ENCODE measurements at regions not wholly inside any gene's neighbourhood (a gene's known extent, or its start where the extent isn't known, plus 50 kb on each side); places are given as distances from the start of the nearest gene placed in this dataset.

GRCh38 chr17:53516636-53517035 lies 306.1 kb upstream of the KIF2B start:
- no peak for FAIRE-seq
- 9 to 19% (median 9%) methylated on average over 3 of the region's 3 CpGs for WGBS, 3 donors
- Histone ChIP-seq H3K4me3 (ENCODE audit: low read depth in 1 of 3, low read length in 3 of 3) (no peak overlapping the region), H3K36me3 (ENCODE audit: control insufficient read depth in 3 of 3, insufficient read depth in 2 of 3, low read depth in 1 of 3, low read length in 3 of 3) (no peaks in the 10 kb centered on the region), H3K9me3 (ENCODE audit: control insufficient read depth in 2 of 2, insufficient read depth in 1 of 2, low read depth in 1 of 2, low read length in 1 of 2) (no peaks in the 10 kb centered on the region), H3K27ac (ENCODE audit: low read depth in 1 of 3, low read length in 2 of 3) (no peak overlapping the region), H3K27me3 (ENCODE audit: control insufficient read depth in 3 of 3, insufficient read depth in 3 of 3, low read length in 3 of 3) (no peaks in the 10 kb centered on the region), H3K4me1 (ENCODE audit: control insufficient read depth in 3 of 3, insufficient read depth in 2 of 3, low read depth in 1 of 3, low read length in 2 of 3) (no peaks in the 10 kb centered on the region)
- peak in 1 of 2 donors; percentile 1 for DNase-seq

- H3K4me1 ChIP-seq (ENCODE audit: control insufficient read depth in 3 of 3, insufficient read depth in 2 of 3, low read depth in 1 of 3, low read length in 2 of 3): no peaks in the 10 kb centered on the region
- no peak overlapping the region for H3K27ac ChIP-seq (ENCODE audit: low read depth in 1 of 3, low read length in 2 of 3)
- FAIRE-seq (no peak), DNase-seq (peak in 1 of 2 donors; percentile 2)
- no peak overlapping the region for H3K4me3 ChIP-seq (ENCODE audit: low read depth in 1 of 3, low read length in 3 of 3)
- WGBS, 3 donors: 58 to 88% (median 79%) methylated on average over 2 of the region's 2 CpGs
- no peaks in the 10 kb centered on the region for H3K27me3 ChIP-seq (ENCODE audit: control insufficient read depth in 3 of 3, insufficient read depth in 3 of 3, low read length in 3 of 3)
- H3K9me3 ChIP-seq (ENCODE audit: control insufficient read depth in 2 of 2, insufficient read depth in 1 of 2, low read depth in 1 of 2, low read length in 1 of 2): no peaks in the 10 kb centered on the region
- no peaks in the 10 kb centered on the region for H3K36me3 ChIP-seq (ENCODE audit: control insufficient read depth in 3 of 3, insufficient read depth in 2 of 3, low read depth in 1 of 3, low read length in 3 of 3)
Measured at GRCh38 chr17:53499277-53499676, 323.4 kb upstream of the KIF2B start.

- Histone ChIP-seq H3K4me3 (ENCODE audit: low read depth in 1 of 3, low read length in 3 of 3) (no peak overlapping the region), H3K36me3 (ENCODE audit: control insufficient read depth in 3 of 3, insufficient read depth in 2 of 3, low read depth in 1 of 3, low read length in 3 of 3) (no peaks in the 10 kb centered on the region), H3K27me3 (ENCODE audit: control insufficient read depth in 3 of 3, insufficient read depth in 3 of 3, low read length in 3 of 3) (no peaks in the 10 kb centered on the region), H3K4me1 (ENCODE audit: control insufficient read depth in 3 of 3, insufficient read depth in 2 of 3, low read depth in 1 of 3, low read length in 2 of 3) (no peaks in the 10 kb centered on the region), H3K9me3 (ENCODE audit: control insufficient read depth in 2 of 2, insufficient read depth in 1 of 2, low read depth in 1 of 2, low read length in 1 of 2) (no peaks in the 10 kb centered on the region), H3K27ac (ENCODE audit: low read depth in 1 of 3, low read length in 2 of 3) (no peak overlapping the region)
- FAIRE-seq (no peak), DNase-seq (no peak)
- WGBS, 3 donors: 82 to 93% (median 91%) methylated on average over 1 of the region's 1 CpG
Measured at GRCh38 chr17:53496356-53496755, 326.4 kb upstream of the KIF2B start.

DNA sequence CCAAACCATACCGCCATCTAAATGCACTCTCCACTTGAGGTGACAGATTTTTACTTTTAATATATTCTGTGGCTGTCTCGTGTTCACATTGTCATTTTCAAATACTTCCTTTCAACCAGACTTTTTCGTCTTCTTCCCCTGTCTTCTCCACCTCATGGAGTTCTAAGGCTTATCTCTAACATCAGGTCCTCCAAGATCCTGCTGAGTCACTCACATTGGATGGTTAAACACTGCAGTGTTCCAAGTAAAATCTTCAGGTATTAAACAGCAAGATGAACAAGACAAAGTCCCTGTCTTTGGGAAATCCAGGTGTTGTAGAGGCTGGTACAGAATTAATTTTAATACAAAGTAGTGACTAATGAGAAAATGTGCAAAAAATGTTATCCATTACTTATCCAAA lies 330.2 kb upstream of the KIF2B start:
- WGBS, 3 donors: 72 to 80% (median 73%) methylated on average over 3 of the region's 3 CpGs
- no peaks in the 10 kb centered on the region for H3K4me1 ChIP-seq (ENCODE audit: control insufficient read depth in 3 of 3, insufficient read depth in 2 of 3, low read depth in 1 of 3, low read length in 2 of 3)
- no peak for FAIRE-seq

DNA sequence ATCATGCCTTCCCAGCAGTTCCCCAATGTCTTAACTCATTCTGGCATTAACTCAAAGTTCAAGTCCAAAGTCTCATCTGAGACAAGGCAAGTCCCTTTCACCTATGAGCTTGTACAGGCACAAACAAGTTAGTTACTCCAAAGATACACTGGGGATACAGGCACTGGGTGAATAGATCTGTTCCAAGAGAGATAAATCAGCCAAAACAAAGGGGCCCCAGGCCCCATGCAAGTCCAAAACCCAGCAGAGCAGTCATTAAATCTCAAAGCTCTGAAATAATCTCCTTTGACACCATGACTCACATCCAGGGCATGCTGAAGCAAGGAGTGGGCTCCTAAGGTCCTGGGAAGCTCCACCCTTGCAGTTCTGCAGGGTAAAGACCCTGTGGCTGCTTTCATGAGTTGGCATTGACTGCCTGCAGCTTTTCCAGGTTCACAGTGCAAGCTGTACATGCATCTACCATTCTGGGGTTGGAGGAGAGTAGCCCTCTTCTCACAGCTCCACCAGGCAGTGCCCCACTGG lies 332.2 kb upstream of the KIF2B start:
- Histone ChIP-seq H3K27ac (ENCODE audit: low read depth in 1 of 3, low read length in 2 of 3) (no peak overlapping the region), H3K4me1 (ENCODE audit: control insufficient read depth in 3 of 3, insufficient read depth in 2 of 3, low read depth in 1 of 3, low read length in 2 of 3) (no peaks in the 10 kb centered on the region), H3K36me3 (ENCODE audit: control insufficient read depth in 3 of 3, insufficient read depth in 2 of 3, low read depth in 1 of 3, low read length in 3 of 3) (no peaks in the 10 kb centered on the region), H3K27me3 (ENCODE audit: control insufficient read depth in 3 of 3, insufficient read depth in 3 of 3, low read length in 3 of 3) (no peaks in the 10 kb centered on the region), H3K9me3 (ENCODE audit: control insufficient read depth in 2 of 2, insufficient read depth in 1 of 2, low read depth in 1 of 2, low read length in 1 of 2) (no peaks in the 10 kb centered on the region), H3K4me3 (ENCODE audit: low read depth in 1 of 3, low read length in 3 of 3) (no peak overlapping the region)
- DNase-seq (peak in 1 of 2 donors; percentile 4), FAIRE-seq (no peak)

More for the DNA sequence above, 330.2 kb upstream of the KIF2B start:
- Histone ChIP-seq H3K36me3 (ENCODE audit: control insufficient read depth in 3 of 3, insufficient read depth in 2 of 3, low read depth in 1 of 3, low read length in 3 of 3) (no peaks in the 10 kb centered on the region), H3K9me3 (ENCODE audit: control insufficient read depth in 2 of 2, insufficient read depth in 1 of 2, low read depth in 1 of 2, low read length in 1 of 2) (no peaks in the 10 kb centered on the region), H3K27ac (ENCODE audit: low read depth in 1 of 3, low read length in 2 of 3) (no peak overlapping the region), H3K27me3 (ENCODE audit: control insufficient read depth in 3 of 3, insufficient read depth in 3 of 3, low read length in 3 of 3) (no peaks in the 10 kb centered on the region), H3K4me3 (ENCODE audit: low read depth in 1 of 3, low read length in 3 of 3) (no peak overlapping the region)
- DNase-seq: no peak

GRCh38 chr17:53483704-53484103 lies 339.0 kb upstream of the KIF2B start:
- H3K36me3 ChIP-seq (ENCODE audit: control insufficient read depth in 3 of 3, insufficient read depth in 2 of 3, low read depth in 1 of 3, low read length in 3 of 3): no peaks in the 10 kb centered on the region
- no peak overlapping the region for H3K27ac ChIP-seq (ENCODE audit: low read depth in 1 of 3, low read length in 2 of 3)
- whole genome bisulfite sequencing, 3 donors: 9 to 22% (median 21%) methylated on average over 1 of the region's 1 CpG
- H3K4me1 ChIP-seq (ENCODE audit: control insufficient read depth in 3 of 3, insufficient read depth in 2 of 3, low read depth in 1 of 3, low read length in 2 of 3): no peaks in the 10 kb centered on the region
- no peak overlapping the region for H3K4me3 ChIP-seq (ENCODE audit: low read depth in 1 of 3, low read length in 3 of 3)
- DNase-seq (no peak), FAIRE-seq (no peak)
- H3K9me3 ChIP-seq (ENCODE audit: control insufficient read depth in 2 of 2, insufficient read depth in 1 of 2, low read depth in 1 of 2, low read length in 1 of 2): peaks cover 0 to 2% of the 10 kb centered on the region in 2 donors
- no peaks in the 10 kb centered on the region for H3K27me3 ChIP-seq (ENCODE audit: control insufficient read depth in 3 of 3, insufficient read depth in 3 of 3, low read length in 3 of 3)

GRCh38 chr17:53475002-53475401 lies 347.7 kb upstream of the KIF2B start:
- 75 to 91% (median 88%) methylated on average over 3 of the region's 3 CpGs for WGBS, 3 donors
- no peaks in the 10 kb centered on the region for H3K36me3 ChIP-seq (ENCODE audit: control insufficient read depth in 3 of 3, insufficient read depth in 2 of 3, low read depth in 1 of 3, low read length in 3 of 3)
- H3K27me3 ChIP-seq (ENCODE audit: control insufficient read depth in 3 of 3, insufficient read depth in 3 of 3, low read length in 3 of 3): no peaks in the 10 kb centered on the region
- no peak overlapping the region for H3K27ac ChIP-seq (ENCODE audit: low read depth in 1 of 3, low read length in 2 of 3)
- H3K4me3 ChIP-seq (ENCODE audit: low read depth in 1 of 3, low read length in 3 of 3): no peak overlapping the region
- DNase-seq: no peak
- no peak for FAIRE-seq
- H3K4me1 ChIP-seq (ENCODE audit: control insufficient read depth in 3 of 3, insufficient read depth in 2 of 3, low read depth in 1 of 3, low read length in 2 of 3): no peaks in the 10 kb centered on the region
- peaks cover 0 to 2% of the 10 kb centered on the region in 2 donors for H3K9me3 ChIP-seq (ENCODE audit: control insufficient read depth in 2 of 2, insufficient read depth in 1 of 2, low read depth in 1 of 2, low read length in 1 of 2)

DNA sequence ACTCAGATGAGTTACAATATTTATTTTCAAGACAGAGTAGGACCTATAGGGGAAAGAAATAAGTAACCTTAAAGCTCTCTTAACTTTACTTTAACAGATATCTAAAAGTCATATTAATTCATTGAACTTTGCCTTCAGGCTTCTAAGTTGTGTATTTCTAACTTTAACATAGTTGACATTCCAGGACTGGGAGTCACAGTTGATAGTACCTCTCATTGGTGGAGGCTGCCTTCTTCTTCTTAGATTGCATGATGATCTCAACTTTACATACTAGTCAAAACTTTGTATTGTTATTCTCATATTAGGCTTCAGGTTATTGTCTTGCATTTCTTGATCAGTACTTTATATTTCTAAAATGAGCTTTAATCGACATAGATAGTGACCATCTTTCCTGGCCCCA lies 350.1 kb upstream of the KIF2B start:
- Histone ChIP-seq H3K9me3 (ENCODE audit: control insufficient read depth in 2 of 2, insufficient read depth in 1 of 2, low read depth in 1 of 2, low read length in 1 of 2) (no peaks in the 10 kb centered on the region), H3K4me1 (ENCODE audit: control insufficient read depth in 3 of 3, insufficient read depth in 2 of 3, low read depth in 1 of 3, low read length in 2 of 3) (no peaks in the 10 kb centered on the region), H3K36me3 (ENCODE audit: control insufficient read depth in 3 of 3, insufficient read depth in 2 of 3, low read depth in 1 of 3, low read length in 3 of 3) (no peaks in the 10 kb centered on the region), H3K27ac (ENCODE audit: low read depth in 1 of 3, low read length in 2 of 3) (no peak overlapping the region), H3K27me3 (ENCODE audit: control insufficient read depth in 3 of 3, insufficient read depth in 3 of 3, low read length in 3 of 3) (no peaks in the 10 kb centered on the region), H3K4me3 (ENCODE audit: low read depth in 1 of 3, low read length in 3 of 3) (no peak overlapping the region)
- DNase-seq (no peak), FAIRE-seq (no peak)
- 89 to 96% (median 90%) methylated on average over 1 of the region's 1 CpG for WGBS, 3 donors

DNA sequence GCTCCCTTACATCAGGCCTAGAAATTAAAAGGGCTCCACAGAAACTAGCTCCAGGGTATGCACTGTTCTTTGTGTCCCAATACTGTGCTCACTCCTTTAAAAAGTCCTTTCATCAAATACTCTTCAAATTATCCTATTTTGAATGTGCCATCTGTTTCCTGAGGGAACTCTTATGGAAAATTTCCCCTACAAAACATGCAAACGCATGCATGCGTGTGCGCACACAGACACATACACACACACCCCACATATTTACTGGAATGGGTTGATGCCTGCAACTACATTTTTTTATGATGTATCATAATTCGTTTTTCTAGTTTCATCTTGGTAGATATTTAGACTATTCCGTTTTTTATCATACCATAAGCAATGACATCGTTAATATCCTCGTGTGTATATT lies 351.2 kb upstream of the KIF2B start:
- Histone ChIP-seq H3K9me3 (ENCODE audit: control insufficient read depth in 2 of 2, insufficient read depth in 1 of 2, low read depth in 1 of 2, low read length in 1 of 2) (no peaks in the 10 kb centered on the region), H3K27ac (ENCODE audit: low read depth in 1 of 3, low read length in 2 of 3) (no peak overlapping the region), H3K4me3 (ENCODE audit: low read depth in 1 of 3, low read length in 3 of 3) (no peak overlapping the region), H3K4me1 (ENCODE audit: control insufficient read depth in 3 of 3, insufficient read depth in 2 of 3, low read depth in 1 of 3, low read length in 2 of 3) (no peaks in the 10 kb centered on the region), H3K27me3 (ENCODE audit: control insufficient read depth in 3 of 3, insufficient read depth in 3 of 3, low read length in 3 of 3) (no peaks in the 10 kb centered on the region), H3K36me3 (ENCODE audit: control insufficient read depth in 3 of 3, insufficient read depth in 2 of 3, low read depth in 1 of 3, low read length in 3 of 3) (no peaks in the 10 kb centered on the region)
- 79 to 87% (median 82%) methylated on average over 7 of the region's 7 CpGs for WGBS, 3 donors
- no peak for DNase-seq
- FAIRE-seq: no peak

Measured in small intestine (tissue), 7 donors.